ENCODE measurements at regions not wholly inside any gene's neighbourhood (a gene's known extent, or its start where the extent isn't known, plus 50 kb on each side); places are given as distances from the start of the nearest gene placed in this dataset.

DNA sequence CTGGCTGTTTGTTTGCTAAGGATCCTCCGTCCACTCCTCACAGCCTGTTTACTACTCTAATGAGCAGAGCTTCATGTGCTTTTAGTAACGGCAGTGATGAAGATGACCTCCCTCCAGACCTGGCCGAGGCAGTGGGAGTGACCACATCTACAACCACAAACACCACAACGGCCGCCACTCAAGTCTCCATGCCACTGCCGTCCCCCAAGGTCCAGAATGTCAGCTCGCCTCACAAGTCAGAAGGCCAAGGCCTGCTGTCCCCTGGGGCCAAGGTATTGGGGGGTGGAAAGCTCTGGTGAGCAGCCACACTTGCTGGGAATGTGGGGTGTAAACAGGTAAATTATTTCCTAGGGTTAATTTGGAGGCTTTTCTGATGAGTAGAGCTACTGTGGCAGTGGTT lies 926.4 kb downstream of the IPMK start:
- TF ChIP-seq TAF1 (IDR thresholded peaks at IDR 0.05; ENCODE audit: borderline replicate concordance, insufficient read depth, low read length) (no peak), FOXP2 (optimal IDR thresholded peaks at IDR 0.05; ENCODE audit: borderline replicate concordance, extremely low read depth, extremely low read length, insufficient read depth) (no peak), POLR2AphosphoS5 (IDR thresholded peaks at IDR 0.05; ENCODE audit: low read depth, low read length) (no peak), SIN3A (IDR thresholded peaks at IDR 0.05; ENCODE audit: borderline replicate concordance, insufficient read depth, low read length) (no peak)
- TF ChIP-seq, protein P1, sequence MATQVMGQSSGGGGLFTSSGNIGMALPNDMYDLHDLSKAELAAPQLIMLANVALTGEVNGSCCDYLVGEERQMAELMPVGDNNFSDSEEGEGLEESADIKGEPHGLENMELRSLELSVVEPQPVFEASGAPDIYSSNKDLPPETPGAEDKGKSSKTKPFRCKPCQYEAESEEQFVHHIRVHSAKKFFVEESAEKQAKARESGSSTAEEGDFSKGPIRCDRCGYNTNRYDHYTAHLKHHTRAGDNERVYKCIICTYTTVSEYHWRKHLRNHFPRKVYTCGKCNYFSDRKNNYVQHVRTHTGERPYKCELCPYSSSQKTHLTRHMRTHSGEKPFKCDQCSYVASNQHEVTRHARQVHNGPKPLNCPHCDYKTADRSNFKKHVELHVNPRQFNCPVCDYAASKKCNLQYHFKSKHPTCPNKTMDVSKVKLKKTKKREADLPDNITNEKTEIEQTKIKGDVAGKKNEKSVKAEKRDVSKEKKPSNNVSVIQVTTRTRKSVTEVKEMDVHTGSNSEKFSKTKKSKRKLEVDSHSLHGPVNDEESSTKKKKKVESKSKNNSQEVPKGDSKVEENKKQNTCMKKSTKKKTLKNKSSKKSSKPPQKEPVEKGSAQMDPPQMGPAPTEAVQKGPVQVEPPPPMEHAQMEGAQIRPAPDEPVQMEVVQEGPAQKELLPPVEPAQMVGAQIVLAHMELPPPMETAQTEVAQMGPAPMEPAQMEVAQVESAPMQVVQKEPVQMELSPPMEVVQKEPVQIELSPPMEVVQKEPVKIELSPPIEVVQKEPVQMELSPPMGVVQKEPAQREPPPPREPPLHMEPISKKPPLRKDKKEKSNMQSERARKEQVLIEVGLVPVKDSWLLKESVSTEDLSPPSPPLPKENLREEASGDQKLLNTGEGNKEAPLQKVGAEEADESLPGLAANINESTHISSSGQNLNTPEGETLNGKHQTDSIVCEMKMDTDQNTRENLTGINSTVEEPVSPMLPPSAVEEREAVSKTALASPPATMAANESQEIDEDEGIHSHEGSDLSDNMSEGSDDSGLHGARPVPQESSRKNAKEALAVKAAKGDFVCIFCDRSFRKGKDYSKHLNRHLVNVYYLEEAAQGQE (IDR thresholded peaks at IDR 0.05; ENCODE audit: insufficient read depth in 1 of 2, low read depth in 2 of 2, low read length in 2 of 2), result no peak

DNA sequence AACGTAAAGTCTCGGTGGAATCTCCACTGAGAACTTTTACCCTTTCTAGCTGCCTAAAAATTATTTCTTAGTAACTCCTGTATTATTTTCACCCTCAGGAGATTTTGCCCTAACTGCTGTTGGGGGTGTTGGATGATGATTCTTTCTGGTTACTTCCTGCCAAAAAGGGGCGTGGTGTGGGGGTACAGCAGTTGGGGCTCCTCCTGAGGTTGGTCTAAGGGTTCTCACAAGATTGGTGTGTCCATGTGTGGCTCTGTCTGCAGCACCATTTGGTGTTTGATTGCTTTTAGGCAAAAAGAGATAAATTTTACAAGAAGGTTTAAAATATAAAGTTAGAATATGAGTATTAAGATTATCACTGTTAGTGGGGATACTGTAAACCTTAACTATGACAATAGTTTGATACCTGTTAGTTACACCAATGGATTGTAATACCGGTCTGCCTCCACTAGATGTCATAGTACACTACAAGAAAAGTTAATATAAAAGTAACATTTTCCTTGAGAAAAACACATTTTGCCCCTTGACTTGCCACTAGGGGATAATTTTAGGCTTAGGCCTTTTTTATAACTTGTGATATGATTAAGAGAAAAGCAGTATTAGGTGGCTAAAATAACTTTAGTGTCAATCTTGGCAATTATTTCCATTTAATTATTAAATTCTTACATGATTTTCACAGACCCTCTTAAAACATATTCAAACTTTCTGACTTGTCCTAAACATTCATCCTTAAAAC lies 928.7 kb downstream of the IPMK start:
- no peak for TF ChIP-seq POLR2AphosphoS5 (IDR thresholded peaks at IDR 0.05; ENCODE audit: low read depth, low read length)
- no peak for TF ChIP-seq TAF1 (IDR thresholded peaks at IDR 0.05; ENCODE audit: borderline replicate concordance, insufficient read depth, low read length)
- TF ChIP-seq, protein P1 (IDR thresholded peaks at IDR 0.05; ENCODE audit: insufficient read depth in 1 of 2, low read depth in 2 of 2, low read length in 2 of 2), result no peak
- TF ChIP-seq FOXP2 (optimal IDR thresholded peaks at IDR 0.05; ENCODE audit: borderline replicate concordance, extremely low read depth, extremely low read length, insufficient read depth), result no peak
- TF ChIP-seq SIN3A (IDR thresholded peaks at IDR 0.05; ENCODE audit: borderline replicate concordance, insufficient read depth, low read length), result no peak

DNA sequence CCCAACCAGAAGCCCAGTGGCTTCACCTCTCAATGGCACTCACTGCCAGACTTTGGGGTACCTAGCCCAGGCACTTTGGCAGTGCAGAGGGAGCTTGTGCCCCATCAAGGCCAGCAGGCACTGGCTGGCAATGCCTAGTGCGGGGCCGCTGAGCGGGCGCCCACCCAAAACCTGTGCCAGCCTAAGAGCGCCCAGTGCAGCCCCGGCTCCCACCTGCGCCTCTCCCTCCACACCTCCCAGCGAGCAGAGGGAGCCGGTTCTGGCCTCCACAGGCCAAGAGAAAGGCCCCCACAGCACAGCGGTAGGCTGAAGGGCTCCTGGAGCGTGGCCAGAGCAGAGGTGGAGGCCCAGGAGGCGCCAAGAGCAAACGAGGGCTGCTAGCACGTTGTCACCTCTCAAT lies 930.8 kb downstream of the IPMK start:
- TF ChIP-seq SIN3A (IDR thresholded peaks at IDR 0.05; ENCODE audit: borderline replicate concordance, insufficient read depth, low read length) (no peak), TAF1 (IDR thresholded peaks at IDR 0.05; ENCODE audit: borderline replicate concordance, insufficient read depth, low read length) (no peak), FOXP2 (optimal IDR thresholded peaks at IDR 0.05; ENCODE audit: borderline replicate concordance, extremely low read depth, extremely low read length, insufficient read depth) (no peak)
- TF ChIP-seq, protein P1 (IDR thresholded peaks at IDR 0.05; ENCODE audit: insufficient read depth in 1 of 2, low read depth in 2 of 2, low read length in 2 of 2), result no peak

DNA sequence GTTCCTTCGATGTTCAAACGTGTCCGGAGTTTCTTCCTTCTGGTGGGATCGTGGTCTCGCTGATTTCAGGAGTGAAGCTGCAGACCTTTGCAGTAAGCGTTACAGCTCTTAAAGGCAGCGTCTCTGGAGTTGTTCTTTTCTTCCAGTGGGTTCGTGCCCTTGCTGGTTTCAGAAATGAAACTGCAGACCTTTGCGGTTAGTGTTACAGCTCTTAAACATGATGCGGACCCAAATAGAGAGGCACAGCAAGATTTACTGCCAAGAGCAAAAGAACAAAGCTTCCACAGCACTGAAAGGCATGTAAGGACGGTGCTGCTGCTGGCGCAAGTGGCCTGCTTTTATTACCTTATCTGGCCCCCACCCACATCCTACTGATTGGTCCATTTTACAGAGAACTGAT lies 931.4 kb downstream of the IPMK start:
- TF ChIP-seq SIN3A (IDR thresholded peaks at IDR 0.05; ENCODE audit: borderline replicate concordance, insufficient read depth, low read length) (no peak), FOXP2 (optimal IDR thresholded peaks at IDR 0.05; ENCODE audit: borderline replicate concordance, extremely low read depth, extremely low read length, insufficient read depth) (no peak), TAF1 (IDR thresholded peaks at IDR 0.05; ENCODE audit: borderline replicate concordance, insufficient read depth, low read length) (no peak), POLR2AphosphoS5 (IDR thresholded peaks at IDR 0.05; ENCODE audit: low read depth, low read length) (no peak)
- TF ChIP-seq, protein P1 (IDR thresholded peaks at IDR 0.05; ENCODE audit: insufficient read depth in 1 of 2, low read depth in 2 of 2, low read length in 2 of 2), result no peak

Measured in PFSK-1 (cell line).